ENCODE measurements at regions not wholly inside any gene's neighbourhood (a gene's known extent, or its start where the extent isn't known, plus 50 kb on each side); places are given as distances from the start of the nearest gene placed in this dataset.

DNA sequence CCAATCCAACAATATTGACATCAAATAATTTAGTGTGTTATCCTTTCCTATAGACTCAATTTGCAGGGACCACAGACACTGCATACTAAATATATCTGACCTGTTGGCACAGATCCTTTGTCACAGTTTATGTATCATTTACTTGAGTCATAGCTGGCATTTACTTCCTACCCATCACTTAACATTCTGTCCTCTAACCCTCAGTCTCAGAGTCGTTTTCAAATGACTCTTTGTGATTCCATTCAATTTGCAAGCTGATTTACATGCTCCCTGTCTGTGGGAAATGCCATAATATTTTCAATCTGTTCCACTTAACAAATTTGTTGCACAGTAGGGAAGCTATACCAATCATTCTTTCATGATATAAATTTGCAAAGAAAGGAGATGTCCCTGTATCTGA lies 265.7 kb upstream of the EDIL3 start:
- H3K4me3 ChIP-seq (ENCODE audit: insufficient read depth, low read length): no peak overlapping the region
- no peaks in the 10 kb centered on the region for H3K27me3 ChIP-seq (ENCODE audit: insufficient read depth, low read length)
- TF ChIP-seq CTCF (IDR thresholded peaks at IDR 0.05; ENCODE audit: extremely low read depth, low read depth, low read length): no peak
- H3K36me3 ChIP-seq (ENCODE audit: insufficient read depth, low read length): no peaks in the 10 kb centered on the region
- H2AFZ ChIP-seq (ENCODE audit: low read length): no peak overlapping the region
- H3K27ac ChIP-seq (ENCODE audit: low read depth, low read length): no peak overlapping the region
- no peaks in the 10 kb centered on the region for H4K20me1 ChIP-seq (ENCODE audit: insufficient read depth, low read length)
- no peaks in the 10 kb centered on the region for H3K9me3 ChIP-seq (ENCODE audit: low read depth, low read length)
- no peaks in the 10 kb centered on the region for H3K4me1 ChIP-seq (ENCODE audit: insufficient read depth, low read length)
- H3K79me2 ChIP-seq (ENCODE audit: insufficient read depth, low read length): no peaks in the 10 kb centered on the region
- no peak for DNase-seq (ENCODE audit: insufficient read length, low spot score, missing footprints)
- no peak overlapping the region for H3K4me2 ChIP-seq (ENCODE audit: insufficient read depth, low read length)

GRCh38 chr5:84647581-84647980 lies 262.9 kb upstream of the EDIL3 start:
- Histone ChIP-seq H3K4me2 (ENCODE audit: insufficient read depth, low read length) (no peak overlapping the region), H3K79me2 (ENCODE audit: insufficient read depth, low read length) (no peaks in the 10 kb centered on the region), H4K20me1 (ENCODE audit: insufficient read depth, low read length) (no peaks in the 10 kb centered on the region), H3K27me3 (ENCODE audit: insufficient read depth, low read length) (no peaks in the 10 kb centered on the region), H3K4me1 (ENCODE audit: insufficient read depth, low read length) (no peaks in the 10 kb centered on the region), H3K4me3 (ENCODE audit: insufficient read depth, low read length) (no peak overlapping the region), H3K27ac (ENCODE audit: low read depth, low read length) (no peak overlapping the region), H3K36me3 (ENCODE audit: insufficient read depth, low read length) (no peaks in the 10 kb centered on the region), H3K9me3 (ENCODE audit: low read depth, low read length) (no peaks in the 10 kb centered on the region), H2AFZ (ENCODE audit: low read length) (no peak overlapping the region)
- no peak for TF ChIP-seq CTCF (IDR thresholded peaks at IDR 0.05; ENCODE audit: extremely low read depth, low read depth, low read length)
- DNase-seq (ENCODE audit: insufficient read length, low spot score, missing footprints): no peak

- Histone ChIP-seq H3K9me3 (ENCODE audit: low read depth, low read length) (no peaks in the 10 kb centered on the region), H2AFZ (ENCODE audit: low read length) (no peak overlapping the region), H3K4me2 (ENCODE audit: insufficient read depth, low read length) (no peak overlapping the region), H3K27me3 (ENCODE audit: insufficient read depth, low read length) (no peaks in the 10 kb centered on the region), H4K20me1 (ENCODE audit: insufficient read depth, low read length) (no peaks in the 10 kb centered on the region), H3K36me3 (ENCODE audit: insufficient read depth, low read length) (no peaks in the 10 kb centered on the region), H3K79me2 (ENCODE audit: insufficient read depth, low read length) (no peaks in the 10 kb centered on the region), H3K27ac (ENCODE audit: low read depth, low read length) (no peak overlapping the region), H3K4me3 (ENCODE audit: insufficient read depth, low read length) (no peak overlapping the region), H3K4me1 (ENCODE audit: insufficient read depth, low read length) (no peaks in the 10 kb centered on the region)
- no peak for TF ChIP-seq CTCF (IDR thresholded peaks at IDR 0.05; ENCODE audit: extremely low read depth, low read depth, low read length)
- DNase-seq (ENCODE audit: insufficient read length, low spot score, missing footprints): peak; percentile 72
Observed at GRCh38 chr5:84642795-84643194, 258.1 kb upstream of the EDIL3 start.

DNA sequence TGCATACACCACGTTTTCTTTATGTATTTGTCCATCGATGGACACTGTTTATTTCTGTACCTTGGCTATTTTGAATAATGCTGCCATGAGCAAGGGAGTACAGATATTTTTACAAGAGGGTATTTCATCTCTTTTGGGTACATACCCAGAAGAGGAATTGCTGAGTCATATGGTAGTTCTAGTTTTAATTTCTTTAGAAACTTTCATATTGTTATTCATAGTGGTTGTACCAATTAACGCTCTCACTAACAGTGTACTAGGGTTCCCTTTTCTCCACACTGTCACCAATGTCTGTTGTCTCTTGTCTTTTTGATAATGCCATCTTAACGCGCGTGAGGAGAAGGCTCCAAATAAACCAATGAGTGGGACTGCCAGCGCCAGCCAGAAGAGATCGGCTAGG lies 257.6 kb upstream of the EDIL3 start:
- H3K27ac ChIP-seq (ENCODE audit: low read depth, low read length): no peak overlapping the region
- H3K27me3 ChIP-seq (ENCODE audit: insufficient read depth, low read length): no peaks in the 10 kb centered on the region
- no peak for DNase-seq (ENCODE audit: insufficient read length, low spot score, missing footprints)

More for the DNA sequence above, 257.6 kb upstream of the EDIL3 start:
- no peaks in the 10 kb centered on the region for H3K79me2 ChIP-seq (ENCODE audit: insufficient read depth, low read length)
- no peaks in the 10 kb centered on the region for H4K20me1 ChIP-seq (ENCODE audit: insufficient read depth, low read length)
- H2AFZ ChIP-seq (ENCODE audit: low read length): no peak overlapping the region
- no peak for TF ChIP-seq CTCF (IDR thresholded peaks at IDR 0.05; ENCODE audit: extremely low read depth, low read depth, low read length)
- no peak overlapping the region for H3K4me3 ChIP-seq (ENCODE audit: insufficient read depth, low read length)
- no peaks in the 10 kb centered on the region for H3K9me3 ChIP-seq (ENCODE audit: low read depth, low read length)
- no peaks in the 10 kb centered on the region for H3K4me1 ChIP-seq (ENCODE audit: insufficient read depth, low read length)
- H3K36me3 ChIP-seq (ENCODE audit: insufficient read depth, low read length): no peaks in the 10 kb centered on the region
- H3K4me2 ChIP-seq (ENCODE audit: insufficient read depth, low read length): no peak overlapping the region

Measured in osteoblast (primary cell).